ENCODE measurements at regions not wholly inside any gene's neighbourhood (a gene's known extent, or its start where the extent isn't known, plus 50 kb on each side); places are given as distances from the start of the nearest gene placed in this dataset.
A peak's percentile ranks its signal among the peaks of the same experiment; 100 is the strongest.

- Histone ChIP-seq H3K27me3 (ENCODE audit: insufficient read depth, poor library complexity, severe bottlenecking) (no peaks in the 10 kb centered on the region), H3K36me3 (ENCODE audit: low read depth) (no peaks in the 10 kb centered on the region), H3K4me3 (ENCODE audit: severe bottlenecking) (no peak overlapping the region), H3K4me1 (ENCODE audit: insufficient read depth, poor library complexity, severe bottlenecking) (peaks cover 28% of the 10 kb centered on the region), H3K27ac (ENCODE audit: poor library complexity, severe bottlenecking) (peak overlapping the region; percentile 1), H3K9me3 (ENCODE audit: severe bottlenecking) (no peaks in the 10 kb centered on the region)
- no peak for DNase-seq (ENCODE audit: low spot score)
- ATAC-seq (ENCODE audit: low read depth) = no peak
- TF ChIP-seq, protein P1, sequence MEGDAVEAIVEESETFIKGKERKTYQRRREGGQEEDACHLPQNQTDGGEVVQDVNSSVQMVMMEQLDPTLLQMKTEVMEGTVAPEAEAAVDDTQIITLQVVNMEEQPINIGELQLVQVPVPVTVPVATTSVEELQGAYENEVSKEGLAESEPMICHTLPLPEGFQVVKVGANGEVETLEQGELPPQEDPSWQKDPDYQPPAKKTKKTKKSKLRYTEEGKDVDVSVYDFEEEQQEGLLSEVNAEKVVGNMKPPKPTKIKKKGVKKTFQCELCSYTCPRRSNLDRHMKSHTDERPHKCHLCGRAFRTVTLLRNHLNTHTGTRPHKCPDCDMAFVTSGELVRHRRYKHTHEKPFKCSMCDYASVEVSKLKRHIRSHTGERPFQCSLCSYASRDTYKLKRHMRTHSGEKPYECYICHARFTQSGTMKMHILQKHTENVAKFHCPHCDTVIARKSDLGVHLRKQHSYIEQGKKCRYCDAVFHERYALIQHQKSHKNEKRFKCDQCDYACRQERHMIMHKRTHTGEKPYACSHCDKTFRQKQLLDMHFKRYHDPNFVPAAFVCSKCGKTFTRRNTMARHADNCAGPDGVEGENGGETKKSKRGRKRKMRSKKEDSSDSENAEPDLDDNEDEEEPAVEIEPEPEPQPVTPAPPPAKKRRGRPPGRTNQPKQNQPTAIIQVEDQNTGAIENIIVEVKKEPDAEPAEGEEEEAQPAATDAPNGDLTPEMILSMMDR (IDR thresholded peaks at IDR 0.05; ENCODE audit: poor library complexity, severe bottlenecking) = no peak
Measured at GRCh38 chr12:69067713-69068112, 134.7 kb upstream of the CPM start.

- peak overlapping the region; percentile 1 for H3K27ac ChIP-seq (ENCODE audit: poor library complexity, severe bottlenecking)
- no peaks in the 10 kb centered on the region for H3K9me3 ChIP-seq (ENCODE audit: severe bottlenecking)
- DNase-seq (ENCODE audit: low spot score) = no peak
- H3K27me3 ChIP-seq (ENCODE audit: insufficient read depth, poor library complexity, severe bottlenecking) = no peaks in the 10 kb centered on the region
- TF ChIP-seq, protein P1 (IDR thresholded peaks at IDR 0.05; ENCODE audit: poor library complexity, severe bottlenecking) = no peak
- peaks cover 28% of the 10 kb centered on the region for H3K4me1 ChIP-seq (ENCODE audit: insufficient read depth, poor library complexity, severe bottlenecking)
- ATAC-seq (ENCODE audit: low read depth) = peak; percentile 72
- H3K36me3 ChIP-seq (ENCODE audit: low read depth) = no peaks in the 10 kb centered on the region
- H3K4me3 ChIP-seq (ENCODE audit: severe bottlenecking) = no peak overlapping the region
Measured at GRCh38 chr12:69068448-69068847, 135.5 kb upstream of the CPM start.

GRCh38 chr12:69069479-69069878, 136.5 kb upstream of the CPM start:
- no peaks in the 10 kb centered on the region for H3K27me3 ChIP-seq (ENCODE audit: insufficient read depth, poor library complexity, severe bottlenecking)
- H3K9me3 ChIP-seq (ENCODE audit: severe bottlenecking) = no peaks in the 10 kb centered on the region
- no peaks in the 10 kb centered on the region for H3K36me3 ChIP-seq (ENCODE audit: low read depth)
- no peak overlapping the region for H3K4me3 ChIP-seq (ENCODE audit: severe bottlenecking)
- H3K27ac ChIP-seq (ENCODE audit: poor library complexity, severe bottlenecking) = no peak overlapping the region
- ATAC-seq (ENCODE audit: low read depth) = no peak
- TF ChIP-seq, protein P1 (IDR thresholded peaks at IDR 0.05; ENCODE audit: poor library complexity, severe bottlenecking) = no peak
- peaks cover 28% of the 10 kb centered on the region for H3K4me1 ChIP-seq (ENCODE audit: insufficient read depth, poor library complexity, severe bottlenecking)
- no peak for DNase-seq (ENCODE audit: low spot score)

DNA sequence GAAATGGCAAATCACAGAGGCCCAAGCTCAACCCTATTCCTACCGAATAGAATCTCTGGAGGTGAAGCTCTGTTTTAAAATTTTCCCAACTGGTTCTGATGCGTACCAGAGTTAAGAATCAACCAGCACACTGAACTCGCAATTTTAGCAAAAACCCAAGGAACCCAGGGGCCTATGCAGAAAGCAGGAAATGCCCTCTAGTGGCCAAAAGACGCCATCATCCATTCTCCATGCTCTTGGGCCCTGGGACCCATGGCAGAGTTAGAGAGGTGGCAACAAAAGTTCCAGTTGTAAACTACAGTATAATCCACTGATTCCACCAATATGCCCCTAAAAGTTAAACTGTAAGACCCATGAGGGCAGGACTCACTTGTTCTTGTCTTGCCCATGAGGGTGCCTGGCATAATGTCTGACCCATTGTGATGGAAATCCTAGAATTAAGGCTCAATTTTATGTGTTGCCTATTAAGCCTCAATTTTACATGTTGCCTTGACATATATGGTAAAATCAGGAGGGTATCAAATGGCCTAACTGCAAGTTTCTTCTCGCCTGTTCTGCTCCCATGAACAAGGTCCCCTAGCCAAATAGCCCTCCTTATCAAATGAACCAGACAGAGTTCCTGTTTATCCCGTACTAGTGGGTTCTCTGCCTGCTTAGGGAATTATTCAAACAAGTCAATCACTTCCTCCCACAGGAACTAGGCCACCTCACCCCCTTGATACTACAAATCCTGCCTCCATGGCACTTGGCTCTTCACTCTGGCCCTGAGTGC, 137.5 kb upstream of the CPM start:
- no peak overlapping the region for H3K4me3 ChIP-seq (ENCODE audit: severe bottlenecking)
- no peak overlapping the region for H3K27ac ChIP-seq (ENCODE audit: poor library complexity, severe bottlenecking)
- H3K4me1 ChIP-seq (ENCODE audit: insufficient read depth, poor library complexity, severe bottlenecking) = peaks cover 19% of the 10 kb centered on the region
- ATAC-seq (ENCODE audit: low read depth) = peak; percentile 73
- no peak for DNase-seq (ENCODE audit: low spot score)
- no peaks in the 10 kb centered on the region for H3K27me3 ChIP-seq (ENCODE audit: insufficient read depth, poor library complexity, severe bottlenecking)
- TF ChIP-seq, protein P1 (IDR thresholded peaks at IDR 0.05; ENCODE audit: poor library complexity, severe bottlenecking) = peak; percentile 94
- no peaks in the 10 kb centered on the region for H3K9me3 ChIP-seq (ENCODE audit: severe bottlenecking)
- H3K36me3 ChIP-seq (ENCODE audit: low read depth) = no peaks in the 10 kb centered on the region

- TF ChIP-seq, protein P1 (IDR thresholded peaks at IDR 0.05; ENCODE audit: poor library complexity, severe bottlenecking) = no peak
- H3K27me3 ChIP-seq (ENCODE audit: insufficient read depth, poor library complexity, severe bottlenecking) = no peaks in the 10 kb centered on the region
- H3K9me3 ChIP-seq (ENCODE audit: severe bottlenecking) = no peaks in the 10 kb centered on the region
- no peak overlapping the region for H3K4me3 ChIP-seq (ENCODE audit: severe bottlenecking)
- no peak overlapping the region for H3K27ac ChIP-seq (ENCODE audit: poor library complexity, severe bottlenecking)
- DNase-seq (ENCODE audit: low spot score) (no peak), ATAC-seq (ENCODE audit: low read depth) (no peak)
- peaks cover 14% of the 10 kb centered on the region for H3K4me1 ChIP-seq (ENCODE audit: insufficient read depth, poor library complexity, severe bottlenecking)
- no peaks in the 10 kb centered on the region for H3K36me3 ChIP-seq (ENCODE audit: low read depth)
Measured at GRCh38 chr12:69071091-69071370, 138.1 kb upstream of the CPM start.

All from RWPE2 (cell line).